DND-41 (cell line): ENCODE measurements at regions not wholly inside any gene's neighbourhood (a gene's known extent, or its start where the extent isn't known, plus 50 kb on each side); places are given as distances from the start of the nearest gene placed in this dataset.

Source experiments
- ATAC-seq: fragments of 200-7000 bp; cut with Tn5 transposase; 3 replicates; pipeline ENCODE4 v1.9.1; 2021; ENCODE audit warnings: low read depth; ENCODE audit not compliant: insufficient read depth
- DNase-seq: peaks from one replicate; pipeline ENCODE4 v3.0.0-alpha.2; 2020
- H2AFZ ChIP-seq: 2 replicates; pipeline ENCODE4 v1.6.0; 2012; ENCODE audit warnings: low read depth, low read length
- H3K27ac ChIP-seq: 2 replicates; pipeline ENCODE4 v1.5.1; 2012; ENCODE audit warnings: low read length, inconsistent platforms
- H3K27me3 ChIP-seq: fragments of 200-600 bp; sonication (generic); 2 replicates; pipeline ENCODE4 v1.6.0; 2012; ENCODE audit warnings: low read length, mild to moderate bottlenecking, inconsistent platforms; ENCODE audit not compliant: insufficient read depth, poor library complexity
- H3K36me3 ChIP-seq: 2 replicates; pipeline ENCODE4 v1.5.1; 2012; ENCODE audit warnings: low read length, inconsistent platforms; ENCODE audit not compliant: insufficient read depth
- H3K4me1 ChIP-seq: 2 replicates; pipeline ENCODE4 v1.5.1; 2012; ENCODE audit warnings: mild to moderate bottlenecking, low read length; ENCODE audit not compliant: insufficient read depth
- H3K4me2 ChIP-seq: 2 replicates; pipeline ENCODE4 v1.6.0; 2012; ENCODE audit warnings: mild to moderate bottlenecking, moderate library complexity, low read length, inconsistent platforms; ENCODE audit not compliant: insufficient read depth
- H3K4me3 ChIP-seq, 2 experiments: fragments of 200-600 bp in 1 of 2; shearing (Covaris generic) in 1 of 2; 2 replicates each; pipeline ENCODE4 v1.5.1; 2012 to 2016; ENCODE audit warnings: inconsistent platforms in 2 of 2, low read length in 2 of 2, mild to moderate bottlenecking in 2 of 2, low read depth in 1 of 2, moderate library complexity in 1 of 2
- H3K79me2 ChIP-seq: 2 replicates; pipeline ENCODE4 v1.6.0; 2012; ENCODE audit warnings: low read length, inconsistent platforms; ENCODE audit not compliant: insufficient read depth
- H3K9ac ChIP-seq: 2 replicates; pipeline ENCODE4 v1.6.0; 2012; ENCODE audit warnings: low read depth, mild to moderate bottlenecking, inconsistent platforms, low read length, moderate library complexity
- H3K9me3 ChIP-seq: 2 replicates; pipeline ENCODE4 v1.5.1; 2012; ENCODE audit warnings: low read length, moderate library complexity, mild to moderate bottlenecking, inconsistent platforms; ENCODE audit not compliant: insufficient read depth, severe bottlenecking
- H4K20me1 ChIP-seq: 2 replicates; pipeline ENCODE4 v1.6.0; 2012; ENCODE audit warnings: low read length; ENCODE audit not compliant: insufficient read depth
- EZH2 ChIP-seq: IDR thresholded peaks from 3 replicates; pipeline ENCODE4 v1.6.1; 2012; ENCODE audit warnings: borderline replicate concordance, low read depth, mild to moderate bottlenecking, moderate library complexity, low read length, inconsistent platforms; ENCODE audit not compliant: severe bottlenecking
- TF ChIP-seq, protein P1 (sequence below): IDR thresholded peaks from 2 replicates; pipeline ENCODE4 v1.5.1; 2012; ENCODE audit warnings: borderline replicate concordance, low read length, moderate library complexity, mild to moderate bottlenecking; ENCODE audit not compliant: poor library complexity, severe bottlenecking; ENCODE audit errors: extremely low read depth

DNA sequence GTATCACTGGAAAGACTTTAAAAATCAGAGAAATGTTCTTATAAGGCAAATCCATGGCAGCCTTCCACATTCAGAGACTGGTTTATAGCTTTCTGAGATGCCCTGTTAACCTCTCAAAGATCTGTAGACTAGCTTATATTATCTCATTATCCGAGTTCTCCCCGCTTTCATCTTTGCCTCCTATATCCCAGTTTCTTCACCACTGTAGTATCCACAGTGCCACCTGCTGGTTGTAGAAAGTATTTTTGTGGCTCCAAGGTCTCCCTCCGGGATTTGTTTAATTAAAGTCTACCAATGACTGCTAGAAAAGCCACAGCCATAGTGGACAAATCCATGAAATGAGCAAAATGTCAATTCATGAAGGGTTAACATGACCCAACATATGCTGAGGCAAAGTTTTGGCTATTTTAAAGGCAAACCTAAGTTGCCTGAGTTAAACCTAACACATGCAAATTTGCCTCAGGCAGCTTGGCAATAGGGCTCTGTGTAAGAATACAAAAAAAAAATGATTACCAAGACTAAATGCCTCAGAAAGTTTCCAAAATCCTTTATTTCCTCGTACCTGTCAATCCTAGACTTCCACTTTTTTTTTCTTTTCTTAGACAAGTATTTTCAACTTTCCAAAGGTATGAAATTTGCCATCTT, 218.8 kb upstream of the BMP4 start:
- Histone ChIP-seq H3K36me3 (no peaks in the 10 kb centered on the region), H2AFZ (no peak overlapping the region), H3K4me1 (peaks cover 51% of the 10 kb centered on the region), H4K20me1 (peaks cover 2% of the 10 kb centered on the region; the same call in 1 of the 2 replicates), H3K9me3 (no peaks in the 10 kb centered on the region), H3K27ac (no peak overlapping the region), H3K4me3 (no peak overlapping the region), H3K27me3 (peaks cover 4% of the 10 kb centered on the region), H3K9ac (no peak overlapping the region), H3K4me2 (no peak overlapping the region), H3K79me2 (no peaks in the 10 kb centered on the region)
- TF ChIP-seq, protein P1, sequence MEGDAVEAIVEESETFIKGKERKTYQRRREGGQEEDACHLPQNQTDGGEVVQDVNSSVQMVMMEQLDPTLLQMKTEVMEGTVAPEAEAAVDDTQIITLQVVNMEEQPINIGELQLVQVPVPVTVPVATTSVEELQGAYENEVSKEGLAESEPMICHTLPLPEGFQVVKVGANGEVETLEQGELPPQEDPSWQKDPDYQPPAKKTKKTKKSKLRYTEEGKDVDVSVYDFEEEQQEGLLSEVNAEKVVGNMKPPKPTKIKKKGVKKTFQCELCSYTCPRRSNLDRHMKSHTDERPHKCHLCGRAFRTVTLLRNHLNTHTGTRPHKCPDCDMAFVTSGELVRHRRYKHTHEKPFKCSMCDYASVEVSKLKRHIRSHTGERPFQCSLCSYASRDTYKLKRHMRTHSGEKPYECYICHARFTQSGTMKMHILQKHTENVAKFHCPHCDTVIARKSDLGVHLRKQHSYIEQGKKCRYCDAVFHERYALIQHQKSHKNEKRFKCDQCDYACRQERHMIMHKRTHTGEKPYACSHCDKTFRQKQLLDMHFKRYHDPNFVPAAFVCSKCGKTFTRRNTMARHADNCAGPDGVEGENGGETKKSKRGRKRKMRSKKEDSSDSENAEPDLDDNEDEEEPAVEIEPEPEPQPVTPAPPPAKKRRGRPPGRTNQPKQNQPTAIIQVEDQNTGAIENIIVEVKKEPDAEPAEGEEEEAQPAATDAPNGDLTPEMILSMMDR = peak; percentile 93
- no peak for TF ChIP-seq EZH2
- DNase-seq = peak; percentile 75
- ATAC-seq = peak; percentile 43

DNA sequence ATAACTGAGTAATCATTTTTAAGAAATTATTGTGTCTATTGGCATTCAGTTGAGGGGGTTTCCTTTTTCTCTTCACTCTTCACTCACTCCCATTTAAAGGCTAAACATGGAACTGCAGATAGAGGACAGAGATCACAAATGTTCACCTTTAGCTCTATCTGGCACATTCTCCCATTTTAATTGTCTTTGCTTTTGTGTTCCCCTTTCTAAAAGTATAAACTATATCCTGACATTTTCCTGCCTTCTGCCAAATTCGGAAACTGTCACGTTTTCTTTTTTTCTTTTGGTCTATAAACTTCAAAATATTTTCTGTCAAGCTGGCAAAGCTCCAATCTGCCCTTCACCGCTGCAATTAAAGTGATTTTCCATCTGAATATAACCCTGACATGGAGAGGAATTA, 219.8 kb upstream of the CDKN3 start:
- Histone ChIP-seq H3K27ac (no peak overlapping the region), H2AFZ (no peak overlapping the region), H3K27me3 (peaks cover 4% of the 10 kb centered on the region), H3K4me3 (no peak overlapping the region), H3K36me3 (no peaks in the 10 kb centered on the region), H3K9me3 (no peaks in the 10 kb centered on the region), H3K79me2 (no peaks in the 10 kb centered on the region), H3K9ac (no peak overlapping the region), H4K20me1 (peaks cover 2% of the 10 kb centered on the region; the same call in 1 of the 2 replicates), H3K4me1 (peaks cover 35% of the 10 kb centered on the region), H3K4me2 (no peak overlapping the region)
- TF ChIP-seq EZH2 = no peak
- TF ChIP-seq, protein P1 = no peak
- DNase-seq = no peak
- no peak for ATAC-seq

DNA sequence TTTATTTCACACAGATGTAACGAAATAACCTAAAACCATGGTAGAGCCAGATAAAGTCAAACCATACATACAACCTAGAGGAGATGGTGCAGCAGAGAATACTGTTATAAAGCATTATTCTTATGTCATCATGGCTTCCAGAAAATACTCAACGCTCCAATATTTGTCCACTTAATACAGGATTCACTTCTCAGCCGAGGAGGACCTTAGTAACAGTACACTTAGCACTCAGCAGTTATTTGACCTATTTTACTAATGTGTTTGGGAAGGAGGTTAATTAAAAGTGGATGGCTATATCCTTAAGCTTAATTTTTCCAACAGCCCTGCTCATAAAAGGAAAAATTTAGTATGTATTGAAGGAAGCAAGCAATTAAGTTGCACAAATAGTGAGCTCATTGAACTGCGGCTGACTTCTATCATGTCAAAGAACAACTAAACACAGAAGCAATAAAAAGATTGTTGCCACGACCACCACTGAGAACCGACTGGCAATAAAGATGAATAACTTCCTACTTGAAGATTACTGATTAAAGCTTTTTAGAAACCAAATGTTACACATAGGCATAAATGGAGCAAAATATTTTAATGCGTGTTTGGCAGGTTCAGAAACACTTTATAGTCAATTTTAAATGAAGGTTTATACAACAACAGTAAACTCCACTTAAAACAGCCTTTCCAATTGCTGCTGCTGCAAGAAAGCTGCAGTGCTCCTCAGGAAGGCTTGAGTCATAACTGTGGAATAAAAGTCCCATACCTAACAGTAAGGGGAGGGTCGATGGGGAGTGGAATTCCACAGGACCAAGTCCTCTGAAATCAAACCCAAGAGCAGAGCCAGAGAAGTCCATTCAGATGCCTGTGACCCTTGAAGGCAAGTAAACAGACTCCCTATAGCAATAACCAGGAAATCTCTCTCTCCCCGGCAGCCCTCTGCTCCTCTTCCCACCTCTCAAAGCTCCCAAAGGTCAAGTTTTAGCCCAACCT, 218.9 kb upstream of the CDKN3 start:
- ATAC-seq = no peak
- Histone ChIP-seq H3K27me3 (peaks cover 4% of the 10 kb centered on the region), H3K36me3 (no peaks in the 10 kb centered on the region), H3K9ac (no peak overlapping the region), H3K4me1 (peaks cover 26% of the 10 kb centered on the region), H2AFZ (no peak overlapping the region), H3K4me2 (no peak overlapping the region), H4K20me1 (peaks cover 2% of the 10 kb centered on the region; the same call in 1 of the 2 replicates), H3K9me3 (no peaks in the 10 kb centered on the region), H3K79me2 (no peaks in the 10 kb centered on the region), H3K4me3 (no peak overlapping the region), H3K27ac (no peak overlapping the region)
- TF ChIP-seq EZH2 = no peak
- TF ChIP-seq, protein P1 = no peak
- no peak for DNase-seq
